Trophoblast cell (in vitro differentiated cells and primary cell): ENCODE measurements at regions not wholly inside any gene's neighbourhood (a gene's known extent, or its start where the extent isn't known, plus 50 kb on each side); places are given as distances from the start of the nearest gene placed in this dataset.
A peak's percentile ranks its signal among the peaks of the same experiment; 100 is the strongest.
"Not testable (repeated sequence)": the region's sequence is repeated elsewhere in the genome, so short reads cannot be mapped to it uniquely, and the experiment has no call there.

Experiments
- DNase-seq, 2 donors: peaks; one replicate each; pipeline ENCODE4 v3.0.0-alpha.2; 2016
- H2AFZ ChIP-seq: 2 replicates; pipeline ENCODE4 v1.6.1; 2013; ENCODE audit warnings: low read length, moderate library complexity, mild to moderate bottlenecking; ENCODE audit not compliant: insufficient read depth, poor library complexity
- H2AK5ac ChIP-seq: 2 replicates; pipeline ENCODE4 v1.6.1; 2013; ENCODE audit warnings: mild to moderate bottlenecking, low read length
- H2BK120ac ChIP-seq: 2 replicates; pipeline ENCODE4 v1.6.1; 2013; ENCODE audit warnings: low read length, mild to moderate bottlenecking, moderate library complexity; ENCODE audit not compliant: insufficient read depth, poor library complexity
- H2BK12ac ChIP-seq: 2 replicates; pipeline ENCODE4 v1.6.1; 2013; ENCODE audit warnings: mild to moderate bottlenecking, low read length, moderate library complexity
- H2BK5ac ChIP-seq: 2 replicates; pipeline ENCODE4 v1.6.1; 2013; ENCODE audit warnings: low read length, low read depth, moderate library complexity, mild to moderate bottlenecking; ENCODE audit not compliant: poor library complexity
- H3K14ac ChIP-seq: 2 replicates; pipeline ENCODE4 v1.6.1; 2013; ENCODE audit warnings: mild to moderate bottlenecking, low read length
- H3K18ac ChIP-seq: 2 replicates; pipeline ENCODE4 v1.6.1; 2013; ENCODE audit warnings: mild to moderate bottlenecking, low read length
- H3K23ac ChIP-seq: 2 replicates; pipeline ENCODE4 v1.6.1; 2013; ENCODE audit warnings: low read length
- H3K27ac ChIP-seq: 2 replicates; pipeline ENCODE4 v1.5.1; 2013; ENCODE audit warnings: low read depth, mild to moderate bottlenecking, inconsistent platforms, low read length, moderate library complexity
- H3K27me3 ChIP-seq: 2 replicates; pipeline ENCODE4 v1.6.1; 2013; ENCODE audit warnings: inconsistent platforms, mild to moderate bottlenecking, low read length, moderate library complexity; ENCODE audit not compliant: insufficient read depth
- H3K36me3 ChIP-seq, 2 experiments: 1 replicate in 1 of 2; 2 replicates in 1 of 2; pipeline ENCODE4 v1.6.1; 2013; ENCODE audit warnings: low read length in 2 of 2, mild to moderate bottlenecking in 2 of 2, moderate library complexity in 1 of 2; ENCODE audit not compliant: insufficient read depth in 2 of 2, control insufficient read depth in 1 of 2
- H3K4ac ChIP-seq: 2 replicates; pipeline ENCODE4 v1.6.1; 2013; ENCODE audit warnings: low read depth, mild to moderate bottlenecking, low read length, moderate library complexity
- H3K4me1 ChIP-seq, 2 experiments: 1 replicate in 1 of 2; 2 replicates in 1 of 2; pipeline ENCODE4 v1.6.1; 2013; ENCODE audit warnings: low read length in 2 of 2, mild to moderate bottlenecking in 2 of 2, moderate library complexity in 1 of 2; ENCODE audit not compliant: insufficient read depth in 2 of 2, control insufficient read depth in 1 of 2
- H3K4me2 ChIP-seq: 2 replicates; pipeline ENCODE4 v1.6.1; 2013; ENCODE audit warnings: inconsistent platforms, mild to moderate bottlenecking, low read length, moderate library complexity
- H3K4me3 ChIP-seq: 2 replicates; pipeline ENCODE4 v1.5.1; 2013; ENCODE audit warnings: mild to moderate bottlenecking, low read depth, low read length, inconsistent platforms
- H3K79me1 ChIP-seq: one replicate; pipeline ENCODE4 v1.6.1; 2013; ENCODE audit warnings: low read length
- H3K79me2 ChIP-seq: 2 replicates; pipeline ENCODE4 v1.6.1; 2013; ENCODE audit warnings: low read length, mild to moderate bottlenecking; ENCODE audit not compliant: control insufficient read depth, insufficient read depth, poor library complexity
- H3K9ac ChIP-seq: 2 replicates; pipeline ENCODE4 v1.6.1; 2013; ENCODE audit warnings: mild to moderate bottlenecking, low read length
- H3K9me3 ChIP-seq: 2 replicates; pipeline ENCODE4 v1.6.1; 2013; ENCODE audit warnings: low read depth, mild to moderate bottlenecking, control low read depth, inconsistent platforms, low read length; ENCODE audit not compliant: insufficient read depth
- H4K12ac ChIP-seq: 2 replicates; pipeline ENCODE4 v1.6.1; 2013; ENCODE audit warnings: low read depth, mild to moderate bottlenecking, low read length, moderate library complexity
- H4K8ac ChIP-seq: 2 replicates; pipeline ENCODE4 v1.6.1; 2013; ENCODE audit warnings: low read depth, mild to moderate bottlenecking, low read length, moderate library complexity
- H4K91ac ChIP-seq: one replicate; pipeline ENCODE4 v1.6.1; 2013; ENCODE audit warnings: low read depth, mild to moderate bottlenecking, low read length, moderate library complexity
- WGBS: extraction: QIAGEN DNeasy Blood & Tissue Kit; methylation state at CpG from one replicate; pipeline ENCODE4 v1.1.7; 2013; ENCODE audit warnings: missing lambda C conversion rate; ENCODE audit not compliant: insufficient read length, insufficient coverage; ENCODE audit errors: extremely low coverage; 5-methylcytosine and 5-hydroxymethylcytosine counted together

- H3K27me3 ChIP-seq, H3K14ac ChIP-seq, H2BK120ac ChIP-seq, H2BK12ac ChIP-seq, H4K12ac ChIP-seq, H3K79me2 ChIP-seq, H2BK5ac ChIP-seq, H4K91ac ChIP-seq, H3K4ac ChIP-seq, DNase-seq, H3K27ac ChIP-seq, H3K4me2 ChIP-seq, H4K8ac ChIP-seq, H3K18ac ChIP-seq, H2AK5ac ChIP-seq, H3K4me1 ChIP-seq, H3K79me1 ChIP-seq, H2AFZ ChIP-seq, H3K23ac ChIP-seq, H3K36me3 ChIP-seq, H3K9ac ChIP-seq: not testable (repeated sequence)
- Histone ChIP-seq H3K4me3 (peak overlapping the region; percentile 21), H3K9me3 (peaks cover 46% of the 10 kb centered on the region)
- WGBS: no CpG with 5 or more reads among the region's 9 CpGs
These were observed 4476.4 kb upstream of the OR11H1 start for GRCh38 chr22:11051401-11052112.

GRCh38 chr22:11053403-11054344 is 4474.3 kb upstream of the OR11H1 start:
- not testable (repeated sequence) for H3K23ac ChIP-seq, H3K4me3 ChIP-seq, H3K14ac ChIP-seq, H4K12ac ChIP-seq, DNase-seq, H2AK5ac ChIP-seq, H3K4me1 ChIP-seq, H3K79me2 ChIP-seq, H3K9ac ChIP-seq, H2AFZ ChIP-seq, H2BK120ac ChIP-seq, H4K8ac ChIP-seq, H3K4ac ChIP-seq, H2BK5ac ChIP-seq, H3K79me1 ChIP-seq, H3K18ac ChIP-seq, H3K4me2 ChIP-seq, H3K27ac ChIP-seq, H3K36me3 ChIP-seq, H2BK12ac ChIP-seq, H3K27me3 ChIP-seq, H4K91ac ChIP-seq
- WGBS: no CpG with 5 or more reads among the region's 24 CpGs
- peaks cover 61% of the 10 kb centered on the region for H3K9me3 ChIP-seq

DNA sequence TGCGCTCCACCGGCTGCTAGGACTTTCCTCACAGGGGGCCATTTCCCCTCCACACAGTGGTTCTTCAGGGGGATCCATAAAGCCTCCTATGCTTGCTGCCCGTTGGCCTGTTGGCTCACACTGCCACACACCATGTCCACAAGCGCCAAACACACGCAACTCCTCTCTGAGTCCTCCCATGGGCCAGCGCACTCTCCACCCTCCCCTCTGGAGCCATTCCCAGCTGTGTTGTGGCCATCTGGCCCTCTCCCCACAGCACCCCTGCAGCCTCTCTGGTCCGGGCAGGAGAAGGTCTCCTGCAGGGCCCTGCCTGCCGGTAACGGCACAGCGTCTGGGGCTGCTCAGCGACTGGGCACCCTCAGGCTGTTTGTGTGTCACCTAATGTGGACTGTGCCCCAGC is 4473.3 kb upstream of the OR11H1 start:
- no CpG with 5 or more reads among the region's 11 CpGs for WGBS
- H3K23ac ChIP-seq, H3K14ac ChIP-seq: not testable (repeated sequence)

DNA sequence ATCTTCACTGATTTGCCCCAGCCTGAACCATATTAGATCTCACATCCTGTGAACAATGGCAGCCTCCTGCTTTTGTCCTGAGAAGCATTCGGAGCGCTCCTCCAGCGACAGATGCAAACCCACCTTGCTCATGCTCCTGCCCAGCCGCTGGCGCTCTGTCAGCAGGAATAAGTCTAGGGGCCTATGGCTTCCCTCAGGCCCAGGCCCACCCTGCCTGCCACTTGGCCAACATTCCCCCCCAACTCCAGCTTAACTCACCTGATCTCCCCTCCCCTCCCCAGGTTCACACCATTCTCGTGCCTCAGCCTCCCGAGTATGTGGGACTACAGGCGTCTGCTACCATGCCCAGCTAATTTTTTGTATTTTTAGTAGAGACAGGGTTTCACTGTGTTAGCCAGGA is 4472.8 kb upstream of the OR11H1 start:
- not testable (repeated sequence) for H4K8ac ChIP-seq, H3K27me3 ChIP-seq, H3K4me1 ChIP-seq, H4K91ac ChIP-seq, H2BK12ac ChIP-seq, H3K79me1 ChIP-seq, DNase-seq, H3K4me2 ChIP-seq, H3K4ac ChIP-seq, H2AK5ac ChIP-seq, H3K14ac ChIP-seq, H3K79me2 ChIP-seq, H3K23ac ChIP-seq, H4K12ac ChIP-seq, H3K9ac ChIP-seq, H2BK120ac ChIP-seq, H3K27ac ChIP-seq, H2AFZ ChIP-seq, H3K36me3 ChIP-seq, H3K18ac ChIP-seq, H2BK5ac ChIP-seq
- no CpG with 5 or more reads among the region's 8 CpGs for WGBS
- H3K4me3 ChIP-seq: peak overlapping the region; percentile 29
- peaks cover 58% of the 10 kb centered on the region for H3K9me3 ChIP-seq

More for the DNA sequence above, 4473.3 kb upstream of the OR11H1 start:
- not testable (repeated sequence) for H4K8ac ChIP-seq, H3K18ac ChIP-seq, H3K79me2 ChIP-seq, H3K79me1 ChIP-seq, H3K4me1 ChIP-seq, H2BK120ac ChIP-seq, H2AK5ac ChIP-seq, H3K27ac ChIP-seq, H3K9ac ChIP-seq, H4K12ac ChIP-seq, H3K4ac ChIP-seq, H2BK5ac ChIP-seq, H3K4me2 ChIP-seq, H2AFZ ChIP-seq, H4K91ac ChIP-seq, DNase-seq, H3K36me3 ChIP-seq, H3K27me3 ChIP-seq, H2BK12ac ChIP-seq
- H3K4me3 ChIP-seq: peak overlapping the region; percentile 50
- H3K9me3 ChIP-seq: peaks cover 59% of the 10 kb centered on the region
